SK-N-DZ (cell line): ENCODE measurements at regions not wholly inside any gene's neighbourhood (a gene's known extent, or its start where the extent isn't known, plus 50 kb on each side); places are given as distances from the start of the nearest gene placed in this dataset.
"Not testable (repeated sequence)": the region's sequence is repeated elsewhere in the genome, so short reads cannot be mapped to it uniquely, and the experiment has no call there.

Experiments
- DNase-seq: peaks from one replicate; pipeline ENCODE4 v3.0.0-alpha.2; 2015; ENCODE audit warnings: low spot score

GRCh38 chr5:56763711-56764466 lies 51.5 kb upstream of the MAP3K1 start:
- DNase-seq, result peak; percentile 88

- no peak for DNase-seq
Measured at GRCh38 chr5:56763182-56763581, 52.2 kb upstream of the MAP3K1 start.

GRCh38 chr5:56761151-56761885 lies 54.0 kb upstream of the MAP3K1 start:
- DNase-seq, result no peak

GRCh38 chr5:56760723-56761122 lies 54.6 kb upstream of the MAP3K1 start:
- DNase-seq, result no peak

GRCh38 chr5:56759521-56760216 lies 55.7 kb upstream of the MAP3K1 start:
- no peak for DNase-seq

GRCh38 chr5:56757077-56757476 lies 58.3 kb upstream of the MAP3K1 start:
- no peak for DNase-seq

GRCh38 chr5:56755036-56755555 lies 60.3 kb upstream of the MAP3K1 start:
- DNase-seq, result no peak

- not testable (repeated sequence) for DNase-seq
Measured at GRCh38 chr5:56753588-56753987, 61.8 kb upstream of the MAP3K1 start.

- no peak for DNase-seq
Measured at GRCh38 chr5:56751572-56752313, 63.6 kb upstream of the MAP3K1 start.

- DNase-seq, result no peak
Measured at GRCh38 chr5:56749842-56750241, 65.5 kb upstream of the MAP3K1 start.

GRCh38 chr5:56746553-56747339 lies 68.6 kb upstream of the MAP3K1 start:
- no peak for DNase-seq

GRCh38 chr5:56745864-56746263 lies 69.5 kb upstream of the MAP3K1 start:
- no peak for DNase-seq

- DNase-seq, result no peak
Measured at GRCh38 chr5:56740868-56741267, 74.5 kb upstream of the MAP3K1 start.

- no peak for DNase-seq
Measured at GRCh38 chr5:56739990-56740389, 75.4 kb upstream of the MAP3K1 start.

GRCh38 chr5:56737951-56738606 lies 77.3 kb upstream of the MAP3K1 start:
- DNase-seq, result no peak

GRCh38 chr5:56737002-56737621 lies 78.2 kb upstream of the MAP3K1 start:
- DNase-seq, result no peak

GRCh38 chr5:56735849-56736641 lies 79.3 kb upstream of the MAP3K1 start:
- DNase-seq, result peak; percentile 14

GRCh38 chr5:56734091-56734694 lies 81.2 kb upstream of the MAP3K1 start:
- DNase-seq, result no peak
